Sigmoid colon (tissue), 6 donors: ENCODE measurements at regions not wholly inside any gene's neighbourhood (a gene's known extent, or its start where the extent isn't known, plus 50 kb on each side); places are given as distances from the start of the nearest gene placed in this dataset.

Experiments used
- DNase-seq: peaks from one replicate; pipeline ENCODE4 v3.0.0-alpha.2; 2019
- H3K27ac ChIP-seq, 4 donors: fragments of 200-600 bp; sonication (generic); one replicate each; pipeline ENCODE4 v1.5.1; 2016 to 2019; ENCODE audit warnings: mild to moderate bottlenecking in 1 of 4
- H3K27me3 ChIP-seq, 3 donors: fragments of 200-600 bp; sonication (generic); one replicate each; pipeline ENCODE4 v1.5.1; 2019; ENCODE audit warnings: mild to moderate bottlenecking in 1 of 3
- H3K36me3 ChIP-seq, 4 donors: fragments of 200-600 bp; sonication (generic); one replicate each; pipeline ENCODE4 v1.5.1; 2016 to 2019
- H3K4me1 ChIP-seq, 4 donors: fragments of 200-600 bp; sonication (generic); one replicate each; pipeline ENCODE4 v1.5.1; 2017 to 2019
- H3K4me3 ChIP-seq, 4 donors: fragments of 200-600 bp; sonication (generic); one replicate each; pipeline ENCODE4 v1.5.1; 2017 to 2019; ENCODE audit warnings: mild to moderate bottlenecking in 2 of 4, moderate library complexity in 1 of 4
- H3K9me3 ChIP-seq, 4 donors: fragments of 200-600 bp in 3 of 4; sonication (generic) in 3 of 4; one replicate each; pipeline versions ENCODE4 v1.5.1 to v1.6.1; 2013 to 2019
- CTCF ChIP-seq, 4 experiments: fragments of 450-650 bp in 3 of 4; fragments of 200-600 bp in 1 of 4; IDR thresholded peaks; one replicate each; pipeline ENCODE4 v1.5.1; 2016 to 2019; ENCODE audit warnings: antibody characterized with exemption in 4 of 4, mild to moderate bottlenecking in 3 of 4, moderate library complexity in 2 of 4
- EP300 ChIP-seq, 4 donors: sonication (generic); formaldehyde crosslinking; IDR thresholded peaks; one replicate each; pipeline ENCODE4 v1.6.1; 2017; ENCODE audit warnings: antibody characterized with exemption in 4 of 4
- POLR2A ChIP-seq, 2 donors: fragments of 450-650 bp; IDR thresholded peaks; one replicate each; pipeline ENCODE4 v1.6.1; 2016; ENCODE audit warnings: antibody characterized with exemption in 2 of 2, mild to moderate bottlenecking in 2 of 2, moderate library complexity in 2 of 2
- POLR2AphosphoS5 ChIP-seq, 4 donors: sonication (generic); formaldehyde crosslinking; IDR thresholded peaks; one replicate each; pipeline ENCODE4 v1.6.1; 2017; ENCODE audit warnings: antibody characterized with exemption in 4 of 4
- WGBS, 2 donors: extraction: QIAGEN DNeasy Blood & Tissue Kit; methylation state at CpG; one replicate each; pipeline ENCODE4 v1.1.7; 2013; 5-methylcytosine and 5-hydroxymethylcytosine counted together
- intact Hi-C: fragments of 100-400 bp; cut with DNase I; formaldehyde crosslinking; loops from one replicate; pipeline ENCODE4 v1.15.1; 2023
- donor health status: healthy with polysubstance abuse.
- donor health status: healthy.

GRCh38 chr11:127066401-127067090 lies 66.0 kb upstream of the KIRREL3 start:
- DNase-seq, result no peak
- Histone ChIP-seq H3K4me3 (no peak overlapping the region), H3K27me3 (no peaks in the 10 kb centered on the region), H3K9me3 (no peaks in the 10 kb centered on the region), H3K4me1 (peaks cover 0 to 7% (median 0%) of the 10 kb centered on the region in 4 donors), H3K36me3 (no peaks in the 10 kb centered on the region), H3K27ac (no peak overlapping the region)
- intact Hi-C loops, result no loop called here
- 71 to 73% methylated on average over 7 of the region's 7 CpGs for WGBS, 2 donors
- no peak for TF ChIP-seq POLR2AphosphoS5 (IDR thresholded peaks at IDR 0.05)
- TF ChIP-seq EP300 (IDR thresholded peaks at IDR 0.05), result no peak
- no peak for TF ChIP-seq CTCF (IDR thresholded peaks at IDR 0.05)
- no peak for TF ChIP-seq POLR2A (IDR thresholded peaks at IDR 0.05)

- Histone ChIP-seq H3K36me3 (no peaks in the 10 kb centered on the region), H3K27me3 (no peaks in the 10 kb centered on the region), H3K4me1 (peaks cover 0 to 7% (median 0%) of the 10 kb centered on the region in 4 donors), H3K4me3 (no peak overlapping the region), H3K9me3 (no peaks in the 10 kb centered on the region), H3K27ac (no peak overlapping the region)
- no peak for DNase-seq
- 84 to 92% methylated on average over 3 of the region's 3 CpGs for WGBS, 2 donors
- TF ChIP-seq EP300 (IDR thresholded peaks at IDR 0.05) (no peak), POLR2A (IDR thresholded peaks at IDR 0.05) (no peak), POLR2AphosphoS5 (IDR thresholded peaks at IDR 0.05) (no peak), CTCF (IDR thresholded peaks at IDR 0.05) (no peak)
- intact Hi-C loops, result no loop called here
These were observed 62.7 kb upstream of the KIRREL3 start for GRCh38 chr11:127063241-127063640.

DNA sequence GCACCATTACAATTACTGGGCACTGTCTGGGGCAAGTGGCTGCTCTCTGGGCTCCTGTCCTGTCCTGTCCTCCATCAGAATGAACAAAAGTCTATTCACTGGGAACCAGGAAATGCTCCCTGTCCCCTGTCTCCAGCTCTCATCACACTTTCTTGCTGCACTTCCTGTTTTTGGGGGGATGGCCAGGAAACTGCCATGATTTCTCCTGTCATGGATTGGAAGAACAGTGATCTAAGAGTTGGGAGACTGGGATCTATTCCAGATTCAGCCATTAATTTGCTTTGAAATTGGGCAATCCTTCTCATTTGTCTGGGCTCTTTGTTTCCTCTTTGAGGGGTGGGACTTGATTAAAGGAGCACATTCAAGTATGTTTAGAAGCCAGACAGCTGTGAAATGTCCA lies 61.4 kb upstream of the KIRREL3 start:
- no peak for TF ChIP-seq EP300 (IDR thresholded peaks at IDR 0.05)
- no peak for TF ChIP-seq POLR2A (IDR thresholded peaks at IDR 0.05)
- no peak for TF ChIP-seq POLR2AphosphoS5 (IDR thresholded peaks at IDR 0.05)
- no peak for TF ChIP-seq CTCF (IDR thresholded peaks at IDR 0.05)
- H3K9me3 ChIP-seq, result no peaks in the 10 kb centered on the region
- intact Hi-C loops, result no loop called here
- H3K36me3 ChIP-seq, result no peaks in the 10 kb centered on the region
- H3K27me3 ChIP-seq, result no peaks in the 10 kb centered on the region
- no peak overlapping the region for H3K27ac ChIP-seq
- DNase-seq, result no peak
- H3K4me3 ChIP-seq, result no peak overlapping the region
- peaks cover 0 to 7% (median 0%) of the 10 kb centered on the region in 4 donors for H3K4me1 ChIP-seq

DNA sequence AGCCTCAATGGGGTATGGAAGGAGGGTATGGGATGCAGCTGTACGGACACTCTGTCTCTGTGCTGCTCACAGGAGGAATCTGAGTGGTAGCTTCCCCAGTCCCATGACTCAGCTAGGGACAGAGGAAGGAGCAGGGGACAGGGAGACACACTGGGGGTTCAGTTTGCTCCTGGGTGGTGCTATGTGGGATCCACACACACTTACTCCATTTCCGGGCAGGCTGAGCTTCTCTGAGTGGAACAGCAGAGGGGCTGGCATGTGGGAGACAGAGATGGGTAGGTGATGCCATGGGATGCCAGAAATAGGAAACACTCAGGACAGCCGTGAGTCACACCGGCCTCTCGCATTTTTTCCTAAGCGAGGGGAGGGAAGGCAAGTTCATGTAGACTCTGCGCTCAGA lies 59.2 kb upstream of the KIRREL3 start:
- WGBS, 2 donors, result 90 to 93% methylated on average over 7 of the region's 7 CpGs
- intact Hi-C loops, result no loop called here
- Histone ChIP-seq H3K9me3 (no peaks in the 10 kb centered on the region), H3K4me1 (no peaks in the 10 kb centered on the region), H3K27me3 (no peaks in the 10 kb centered on the region), H3K27ac (no peak overlapping the region), H3K4me3 (no peak overlapping the region), H3K36me3 (no peaks in the 10 kb centered on the region)
- TF ChIP-seq CTCF (IDR thresholded peaks at IDR 0.05) (no peak), POLR2AphosphoS5 (IDR thresholded peaks at IDR 0.05) (no peak), EP300 (IDR thresholded peaks at IDR 0.05) (no peak), POLR2A (IDR thresholded peaks at IDR 0.05) (no peak)
- DNase-seq, result no peak

- Histone ChIP-seq H3K4me3 (no peak overlapping the region), H3K27me3 (no peaks in the 10 kb centered on the region), H3K36me3 (no peaks in the 10 kb centered on the region), H3K9me3 (no peaks in the 10 kb centered on the region), H3K27ac (no peak overlapping the region), H3K4me1 (no peaks in the 10 kb centered on the region)
- intact Hi-C loops, result no loop called here
- no peak for TF ChIP-seq POLR2A (IDR thresholded peaks at IDR 0.05)
- no peak for TF ChIP-seq CTCF (IDR thresholded peaks at IDR 0.05)
- TF ChIP-seq EP300 (IDR thresholded peaks at IDR 0.05), result no peak
- TF ChIP-seq POLR2AphosphoS5 (IDR thresholded peaks at IDR 0.05), result no peak
- WGBS, 2 donors, result 84 to 92% methylated on average over 11 of the region's 11 CpGs
- no peak for DNase-seq
These were observed 58.7 kb upstream of the KIRREL3 start for GRCh38 chr11:127059286-127059685.
